ENCODE measurements at regions not wholly inside any gene's neighbourhood (a gene's known extent, or its start where the extent isn't known, plus 50 kb on each side); places are given as distances from the start of the nearest gene placed in this dataset.
"Not testable (repeated sequence)": the region's sequence is repeated elsewhere in the genome, so short reads cannot be mapped to it uniquely, and the experiment has no call there.

DNA sequence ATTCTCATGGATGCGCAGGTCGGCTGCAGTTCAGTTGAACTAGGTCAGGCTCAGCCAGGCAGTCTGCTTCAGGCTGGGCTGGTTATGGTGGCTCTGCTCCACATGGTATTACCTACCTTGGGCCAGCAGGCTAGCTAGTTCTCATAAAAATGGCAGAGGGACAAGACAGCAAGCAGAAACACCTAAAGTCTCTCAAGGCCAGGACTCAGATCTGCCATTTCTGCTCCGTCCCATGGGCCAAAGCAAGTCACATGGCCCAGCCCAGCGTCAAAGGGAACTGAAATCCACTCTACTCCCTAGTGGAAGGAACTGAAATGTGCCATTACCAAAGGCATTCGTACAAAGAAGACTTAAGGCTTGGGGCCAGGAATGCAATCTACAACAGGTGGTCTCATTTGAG, 160.0 kb downstream of the TMEM132E start:
- H3K27me3 Mint-ChIP-seq (ENCODE audit: insufficient read depth, low read depth, poor library complexity) = peaks cover 5% of the 10 kb centered on the region
- no peak overlapping the region for H2AFZ ChIP-seq

DNA sequence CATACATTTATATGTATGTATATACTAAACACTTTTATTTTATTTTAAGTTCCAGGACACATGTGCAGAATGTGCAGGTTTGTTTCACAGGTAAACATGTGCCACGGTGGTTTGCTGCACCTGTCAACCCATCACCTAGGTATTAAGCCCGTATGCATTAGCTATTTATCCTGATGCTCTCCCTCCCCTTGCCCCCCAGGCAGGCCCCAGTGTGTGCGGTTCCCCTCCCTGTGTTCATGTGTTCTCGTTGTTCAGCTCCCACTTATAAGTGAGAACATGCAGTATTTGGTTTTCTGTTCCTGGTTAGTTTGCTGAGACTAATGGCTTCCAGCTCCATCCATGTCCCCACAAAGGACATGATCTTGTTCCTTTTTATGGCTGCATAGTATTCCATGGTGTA, 158.3 kb downstream of the TMEM132E start:
- not testable (repeated sequence) for H3K27ac ChIP-seq (ENCODE audit: low read depth); DNase-seq (ENCODE audit: low spot score); H3K27me3 Mint-ChIP-seq (ENCODE audit: insufficient read depth, low read depth, poor library complexity)

More for the DNA sequence above, 160.0 kb downstream of the TMEM132E start:
- no peak for DNase-seq (ENCODE audit: low spot score)
- Histone ChIP-seq H3F3A (replicated peaks; ENCODE audit: low read depth) (no peaks in the 10 kb centered on the region), H3K79me2 (replicated peaks; ENCODE audit: insufficient read depth) (no peaks in the 10 kb centered on the region), H3K9me2 (ENCODE audit: insufficient read depth) (no peaks in the 10 kb centered on the region), H4K20me1 (replicated peaks; ENCODE audit: insufficient read depth) (no peaks in the 10 kb centered on the region), H3K27ac (ENCODE audit: low read depth) (no peak overlapping the region), H3K4me1 (ENCODE audit: insufficient read depth) (peaks cover 11% of the 10 kb centered on the region), H3K36me3 (ENCODE audit: insufficient read depth) (no peaks in the 10 kb centered on the region), H3K4me2 (no peak overlapping the region), H3K27me3 (ENCODE audit: insufficient read depth) (no peaks in the 10 kb centered on the region), H3K4me3 (no peak overlapping the region)
- ATAC-seq = no peak
- TF ChIP-seq, protein P1, sequence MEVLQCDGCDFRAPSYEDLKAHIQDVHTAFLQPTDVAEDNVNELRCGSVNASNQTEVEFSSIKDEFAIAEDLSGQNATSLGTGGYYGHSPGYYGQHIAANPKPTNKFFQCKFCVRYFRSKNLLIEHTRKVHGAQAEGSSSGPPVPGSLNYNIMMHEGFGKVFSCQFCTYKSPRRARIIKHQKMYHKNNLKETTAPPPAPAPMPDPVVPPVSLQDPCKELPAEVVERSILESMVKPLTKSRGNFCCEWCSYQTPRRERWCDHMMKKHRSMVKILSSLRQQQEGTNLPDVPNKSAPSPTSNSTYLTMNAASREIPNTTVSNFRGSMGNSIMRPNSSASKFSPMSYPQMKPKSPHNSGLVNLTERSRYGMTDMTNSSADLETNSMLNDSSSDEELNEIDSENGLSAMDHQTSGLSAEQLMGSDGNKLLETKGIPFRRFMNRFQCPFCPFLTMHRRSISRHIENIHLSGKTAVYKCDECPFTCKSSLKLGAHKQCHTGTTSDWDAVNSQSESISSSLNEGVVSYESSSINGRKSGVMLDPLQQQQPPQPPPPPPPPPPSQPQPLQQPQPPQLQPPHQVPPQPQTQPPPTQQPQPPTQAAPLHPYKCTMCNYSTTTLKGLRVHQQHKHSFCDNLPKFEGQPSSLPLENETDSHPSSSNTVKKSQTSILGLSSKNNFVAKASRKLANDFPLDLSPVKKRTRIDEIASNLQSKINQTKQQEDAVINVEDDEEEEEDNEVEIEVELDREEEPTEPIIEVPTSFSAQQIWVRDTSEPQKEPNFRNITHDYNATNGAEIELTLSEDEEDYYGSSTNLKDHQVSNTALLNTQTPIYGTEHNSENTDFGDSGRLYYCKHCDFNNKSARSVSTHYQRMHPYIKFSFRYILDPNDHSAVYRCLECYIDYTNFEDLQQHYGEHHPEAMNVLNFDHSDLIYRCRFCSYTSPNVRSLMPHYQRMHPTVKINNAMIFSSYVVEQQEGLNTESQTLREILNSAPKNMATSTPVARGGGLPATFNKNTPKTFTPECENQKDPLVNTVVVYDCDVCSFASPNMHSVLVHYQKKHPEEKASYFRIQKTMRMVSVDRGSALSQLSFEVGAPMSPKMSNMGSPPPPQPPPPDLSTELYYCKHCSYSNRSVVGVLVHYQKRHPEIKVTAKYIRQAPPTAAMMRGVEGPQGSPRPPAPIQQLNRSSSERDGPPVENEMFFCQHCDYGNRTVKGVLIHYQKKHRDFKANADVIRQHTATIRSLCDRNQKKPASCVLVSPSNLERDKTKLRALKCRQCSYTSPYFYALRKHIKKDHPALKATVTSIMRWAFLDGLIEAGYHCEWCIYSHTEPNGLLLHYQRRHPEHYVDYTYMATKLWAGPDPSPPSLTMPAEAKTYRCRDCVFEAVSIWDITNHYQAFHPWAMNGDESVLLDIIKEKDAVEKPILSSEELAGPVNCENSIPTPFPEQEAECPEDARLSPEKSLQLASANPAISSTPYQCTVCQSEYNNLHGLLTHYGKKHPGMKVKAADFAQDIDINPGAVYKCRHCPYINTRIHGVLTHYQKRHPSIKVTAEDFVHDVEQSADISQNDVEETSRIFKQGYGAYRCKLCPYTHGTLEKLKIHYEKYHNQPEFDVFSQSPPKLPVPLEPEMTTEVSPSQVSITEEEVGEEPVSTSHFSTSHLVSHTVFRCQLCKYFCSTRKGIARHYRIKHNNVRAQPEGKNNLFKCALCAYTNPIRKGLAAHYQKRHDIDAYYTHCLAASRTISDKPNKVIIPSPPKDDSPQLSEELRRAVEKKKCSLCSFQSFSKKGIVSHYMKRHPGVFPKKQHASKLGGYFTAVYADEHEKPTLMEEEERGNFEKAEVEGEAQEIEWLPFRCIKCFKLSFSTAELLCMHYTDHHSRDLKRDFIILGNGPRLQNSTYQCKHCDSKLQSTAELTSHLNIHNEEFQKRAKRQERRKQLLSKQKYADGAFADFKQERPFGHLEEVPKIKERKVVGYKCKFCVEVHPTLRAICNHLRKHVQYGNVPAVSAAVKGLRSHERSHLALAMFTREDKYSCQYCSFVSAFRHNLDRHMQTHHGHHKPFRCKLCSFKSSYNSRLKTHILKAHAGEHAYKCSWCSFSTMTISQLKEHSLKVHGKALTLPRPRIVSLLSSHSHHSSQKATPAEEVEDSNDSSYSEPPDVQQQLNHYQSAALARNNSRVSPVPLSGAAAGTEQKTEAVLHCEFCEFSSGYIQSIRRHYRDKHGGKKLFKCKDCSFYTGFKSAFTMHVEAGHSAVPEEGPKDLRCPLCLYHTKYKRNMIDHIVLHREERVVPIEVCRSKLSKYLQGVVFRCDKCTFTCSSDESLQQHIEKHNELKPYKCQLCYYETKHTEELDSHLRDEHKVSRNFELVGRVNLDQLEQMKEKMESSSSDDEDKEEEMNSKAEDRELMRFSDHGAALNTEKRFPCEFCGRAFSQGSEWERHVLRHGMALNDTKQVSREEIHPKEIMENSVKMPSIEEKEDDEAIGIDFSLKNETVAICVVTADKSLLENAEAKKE (CRISPR knock-in tag; IDR thresholded peaks at IDR 0.05) = no peak
- TF ChIP-seq NANOG (IDR thresholded peaks at IDR 0.05; ENCODE audit: borderline replicate concordance) (no peak), ZNF331 (CRISPR knock-in tag; IDR thresholded peaks at IDR 0.05; ENCODE audit: low read depth) (no peak), JUNB (IDR thresholded peaks at IDR 0.05; ENCODE audit: unreplicated experiment) (no peak), STAT1 (IDR thresholded peaks at IDR 0.05; ENCODE audit: unreplicated experiment) (no peak), ZNF114 (CRISPR knock-in tag; IDR thresholded peaks at IDR 0.05) (no peak), EZH2phosphoT487 (IDR thresholded peaks at IDR 0.05; ENCODE audit: unreplicated experiment) (no peak)
- TF ChIP-seq, protein P2, sequence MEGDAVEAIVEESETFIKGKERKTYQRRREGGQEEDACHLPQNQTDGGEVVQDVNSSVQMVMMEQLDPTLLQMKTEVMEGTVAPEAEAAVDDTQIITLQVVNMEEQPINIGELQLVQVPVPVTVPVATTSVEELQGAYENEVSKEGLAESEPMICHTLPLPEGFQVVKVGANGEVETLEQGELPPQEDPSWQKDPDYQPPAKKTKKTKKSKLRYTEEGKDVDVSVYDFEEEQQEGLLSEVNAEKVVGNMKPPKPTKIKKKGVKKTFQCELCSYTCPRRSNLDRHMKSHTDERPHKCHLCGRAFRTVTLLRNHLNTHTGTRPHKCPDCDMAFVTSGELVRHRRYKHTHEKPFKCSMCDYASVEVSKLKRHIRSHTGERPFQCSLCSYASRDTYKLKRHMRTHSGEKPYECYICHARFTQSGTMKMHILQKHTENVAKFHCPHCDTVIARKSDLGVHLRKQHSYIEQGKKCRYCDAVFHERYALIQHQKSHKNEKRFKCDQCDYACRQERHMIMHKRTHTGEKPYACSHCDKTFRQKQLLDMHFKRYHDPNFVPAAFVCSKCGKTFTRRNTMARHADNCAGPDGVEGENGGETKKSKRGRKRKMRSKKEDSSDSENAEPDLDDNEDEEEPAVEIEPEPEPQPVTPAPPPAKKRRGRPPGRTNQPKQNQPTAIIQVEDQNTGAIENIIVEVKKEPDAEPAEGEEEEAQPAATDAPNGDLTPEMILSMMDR (conservative IDR thresholded peaks at IDR 0.05; ENCODE audit: low read depth in 2 of 2) = no peak
- TF ChIP-seq, protein P3, sequence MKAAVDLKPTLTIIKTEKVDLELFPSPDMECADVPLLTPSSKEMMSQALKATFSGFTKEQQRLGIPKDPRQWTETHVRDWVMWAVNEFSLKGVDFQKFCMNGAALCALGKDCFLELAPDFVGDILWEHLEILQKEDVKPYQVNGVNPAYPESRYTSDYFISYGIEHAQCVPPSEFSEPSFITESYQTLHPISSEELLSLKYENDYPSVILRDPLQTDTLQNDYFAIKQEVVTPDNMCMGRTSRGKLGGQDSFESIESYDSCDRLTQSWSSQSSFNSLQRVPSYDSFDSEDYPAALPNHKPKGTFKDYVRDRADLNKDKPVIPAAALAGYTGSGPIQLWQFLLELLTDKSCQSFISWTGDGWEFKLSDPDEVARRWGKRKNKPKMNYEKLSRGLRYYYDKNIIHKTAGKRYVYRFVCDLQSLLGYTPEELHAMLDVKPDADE (IDR thresholded peaks at IDR 0.05) = no peak
- H3K9me3 Mint-ChIP-seq = no peaks in the 10 kb centered on the region; the same call in 2 of the 3 replicates
- H3K4me3 Mint-ChIP-seq = no peak overlapping the region
- H3K36me3 Mint-ChIP-seq (ENCODE audit: low read depth) = no peaks in the 10 kb centered on the region
- H3K4me1 Mint-ChIP-seq = peaks cover 6% of the 10 kb centered on the region
- H3K27ac Mint-ChIP-seq = no peak overlapping the region

More for the DNA sequence above, 158.3 kb downstream of the TMEM132E start:
- not testable (repeated sequence) for H3K4me2 ChIP-seq; H3K4me1 Mint-ChIP-seq; H3K27ac Mint-ChIP-seq; H3K36me3 Mint-ChIP-seq (ENCODE audit: low read depth); H2AFZ ChIP-seq; H4K20me1 ChIP-seq (replicated peaks; ENCODE audit: insufficient read depth); H3K27me3 ChIP-seq (ENCODE audit: insufficient read depth); H3F3A ChIP-seq (replicated peaks; ENCODE audit: low read depth); H3K79me2 ChIP-seq (replicated peaks; ENCODE audit: insufficient read depth); H3K4me3 Mint-ChIP-seq; H3K4me3 ChIP-seq; H3K9me3 Mint-ChIP-seq; H3K36me3 ChIP-seq (ENCODE audit: insufficient read depth); ATAC-seq; H3K9me2 ChIP-seq (ENCODE audit: insufficient read depth)
- H3K4me1 ChIP-seq (ENCODE audit: insufficient read depth) = peaks cover 11% of the 10 kb centered on the region
